ENCODE measurements at regions not wholly inside any gene's neighbourhood (a gene's known extent, or its start where the extent isn't known, plus 50 kb on each side); places are given as distances from the start of the nearest gene placed in this dataset.
"Not testable (repeated sequence)": the region's sequence is repeated elsewhere in the genome, so short reads cannot be mapped to it uniquely, and the experiment has no call there.

DNA sequence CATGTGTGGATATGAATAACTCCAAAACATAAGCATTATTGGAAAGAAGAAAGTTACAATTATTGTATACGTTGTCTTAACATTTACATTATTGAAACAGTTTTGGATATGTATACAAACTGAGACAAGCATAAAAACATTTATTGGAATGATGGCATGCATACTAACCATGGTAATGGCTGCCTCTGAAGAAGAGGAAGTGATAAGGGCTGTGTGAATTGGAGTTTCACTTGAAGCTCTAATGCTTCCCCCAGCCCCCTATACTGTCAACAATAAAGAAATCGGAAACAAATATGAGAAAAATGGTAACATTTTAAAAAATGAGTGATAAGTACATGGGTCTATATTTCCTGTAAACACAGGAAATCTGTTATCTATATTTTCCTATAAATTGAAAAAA lies 367.7 kb upstream of the DPYD start:
- H3K4me3 ChIP-seq (ENCODE audit: low read depth, low read length), result no peak overlapping the region
- no peak for DNase-seq (ENCODE audit: low read depth)
- TF ChIP-seq, protein P1, sequence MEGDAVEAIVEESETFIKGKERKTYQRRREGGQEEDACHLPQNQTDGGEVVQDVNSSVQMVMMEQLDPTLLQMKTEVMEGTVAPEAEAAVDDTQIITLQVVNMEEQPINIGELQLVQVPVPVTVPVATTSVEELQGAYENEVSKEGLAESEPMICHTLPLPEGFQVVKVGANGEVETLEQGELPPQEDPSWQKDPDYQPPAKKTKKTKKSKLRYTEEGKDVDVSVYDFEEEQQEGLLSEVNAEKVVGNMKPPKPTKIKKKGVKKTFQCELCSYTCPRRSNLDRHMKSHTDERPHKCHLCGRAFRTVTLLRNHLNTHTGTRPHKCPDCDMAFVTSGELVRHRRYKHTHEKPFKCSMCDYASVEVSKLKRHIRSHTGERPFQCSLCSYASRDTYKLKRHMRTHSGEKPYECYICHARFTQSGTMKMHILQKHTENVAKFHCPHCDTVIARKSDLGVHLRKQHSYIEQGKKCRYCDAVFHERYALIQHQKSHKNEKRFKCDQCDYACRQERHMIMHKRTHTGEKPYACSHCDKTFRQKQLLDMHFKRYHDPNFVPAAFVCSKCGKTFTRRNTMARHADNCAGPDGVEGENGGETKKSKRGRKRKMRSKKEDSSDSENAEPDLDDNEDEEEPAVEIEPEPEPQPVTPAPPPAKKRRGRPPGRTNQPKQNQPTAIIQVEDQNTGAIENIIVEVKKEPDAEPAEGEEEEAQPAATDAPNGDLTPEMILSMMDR (conservative IDR thresholded peaks at IDR 0.05; ENCODE audit: low read depth, low read length), result no peak

- no peak overlapping the region for H3K4me3 ChIP-seq (ENCODE audit: low read depth, low read length)
- no peak for DNase-seq (ENCODE audit: low read depth)
- TF ChIP-seq, protein P1 (conservative IDR thresholded peaks at IDR 0.05; ENCODE audit: low read depth, low read length), result no peak
Observed at GRCh38 chr1:98287626-98288025, 366.8 kb upstream of the DPYD start.

- no peak for DNase-seq (ENCODE audit: low read depth)
- TF ChIP-seq, protein P1 (conservative IDR thresholded peaks at IDR 0.05; ENCODE audit: low read depth, low read length), result no peak
- H3K4me3 ChIP-seq (ENCODE audit: low read depth, low read length), result no peak overlapping the region
Observed at GRCh38 chr1:98286656-98287055, 365.8 kb upstream of the DPYD start.

DNA sequence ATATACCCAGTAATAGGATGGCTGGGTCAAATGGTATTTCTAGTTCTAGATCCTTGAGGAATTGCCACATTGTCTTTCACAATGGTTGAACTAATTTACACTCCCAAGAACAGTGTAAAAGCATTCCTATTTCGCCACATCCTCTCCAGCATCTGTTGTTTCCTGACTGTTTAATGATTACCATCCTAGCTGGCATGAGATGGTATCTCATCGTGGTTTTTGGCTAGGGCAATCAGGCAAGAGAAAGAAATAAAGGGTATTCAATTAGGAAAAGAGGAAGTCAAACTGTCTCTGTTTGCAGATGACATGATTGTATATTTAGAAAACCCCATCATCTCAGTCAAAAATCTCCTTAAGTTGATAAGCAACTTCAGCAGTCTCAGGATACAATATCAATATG lies 364.5 kb upstream of the DPYD start:
- not testable (repeated sequence) for H3K4me3 ChIP-seq (ENCODE audit: low read depth, low read length)
- DNase-seq (ENCODE audit: low read depth), result peak; percentile 35

DNA sequence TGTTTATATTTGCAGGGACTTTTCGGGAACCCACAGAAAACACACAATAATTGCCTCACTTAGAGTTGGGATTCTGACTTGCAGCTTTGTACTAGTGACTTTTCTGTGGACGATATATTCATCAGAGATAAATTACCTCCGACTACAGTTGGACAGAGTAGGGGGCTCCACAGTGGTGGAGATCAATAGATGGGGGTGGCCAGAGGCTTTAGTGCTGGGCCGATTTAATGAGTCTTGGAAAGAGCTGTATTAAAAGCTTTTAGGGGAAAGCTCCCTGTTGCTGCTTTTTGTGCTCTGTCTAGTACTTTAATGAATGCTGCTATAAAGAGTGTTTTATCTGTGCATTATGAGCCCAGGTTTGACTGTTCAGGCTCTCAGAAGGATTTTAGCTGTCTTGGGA lies 359.2 kb upstream of the DPYD start:
- TF ChIP-seq, protein P1 (conservative IDR thresholded peaks at IDR 0.05; ENCODE audit: low read depth, low read length), result no peak
- DNase-seq (ENCODE audit: low read depth), result no peak

DNA sequence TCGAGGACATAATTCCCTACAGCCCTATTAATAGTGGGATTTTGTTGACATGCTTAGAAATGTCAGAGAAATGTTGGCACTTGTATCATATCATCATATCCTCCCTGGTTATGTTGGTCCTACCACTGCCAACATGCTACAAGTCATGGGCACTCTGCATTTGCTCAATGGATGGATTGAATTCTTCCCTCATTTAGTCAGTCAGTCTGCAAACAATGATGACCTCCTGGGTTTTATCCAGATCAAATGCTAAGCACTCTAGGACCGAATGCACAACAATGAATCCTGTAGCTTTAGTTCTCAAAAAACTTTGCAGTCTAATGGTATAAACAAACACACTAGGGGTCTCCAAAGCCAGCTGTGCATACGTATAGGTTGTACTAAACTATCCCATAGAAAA lies 357.2 kb upstream of the DPYD start:
- TF ChIP-seq, protein P1 (conservative IDR thresholded peaks at IDR 0.05; ENCODE audit: low read depth, low read length), result no peak
- DNase-seq (ENCODE audit: low read depth), result no peak
- H3K4me3 ChIP-seq (ENCODE audit: low read depth, low read length), result no peak overlapping the region

More for the DNA sequence above, 359.2 kb upstream of the DPYD start:
- H3K4me3 ChIP-seq (ENCODE audit: low read depth, low read length), result no peak overlapping the region

GRCh38 chr1:98277118-98277517 lies 356.3 kb upstream of the DPYD start:
- H3K4me3 ChIP-seq (ENCODE audit: low read depth, low read length), result no peak overlapping the region
- no peak for DNase-seq (ENCODE audit: low read depth)
- TF ChIP-seq, protein P1 (conservative IDR thresholded peaks at IDR 0.05; ENCODE audit: low read depth, low read length), result no peak

GRCh38 chr1:98276514-98276913 lies 355.7 kb upstream of the DPYD start:
- no peak overlapping the region for H3K4me3 ChIP-seq (ENCODE audit: low read depth, low read length)
- DNase-seq (ENCODE audit: low read depth), result no peak
- TF ChIP-seq, protein P1 (conservative IDR thresholded peaks at IDR 0.05; ENCODE audit: low read depth, low read length), result no peak

Data from epithelial cell of proximal tubule (primary cell).